GM21423 (cell line): ENCODE measurements at regions not wholly inside any gene's neighbourhood (a gene's known extent, or its start where the extent isn't known, plus 50 kb on each side); places are given as distances from the start of the nearest gene placed in this dataset.
A peak's percentile ranks its signal among the peaks of the same experiment; 100 is the strongest.
"Not testable (repeated sequence)": the region's sequence is repeated elsewhere in the genome, so short reads cannot be mapped to it uniquely, and the experiment has no call there.

Experiments
- ATAC-seq: cut with Tn5 transposase; IDR thresholded peaks from one replicate; pipeline ENCODE4 v1.9.1; 2021; ENCODE audit warnings: mild to moderate bottlenecking, moderate library complexity; ENCODE audit not compliant: unreplicated experiment

- no peak for ATAC-seq
Observed at GRCh38 chr6:119985952-119986736, 636.6 kb upstream of the MAN1A1 start.

GRCh38 chr6:119980802-119981201, 631.2 kb upstream of the MAN1A1 start:
- ATAC-seq, result no peak

GRCh38 chr6:119979862-119980261, 630.3 kb upstream of the MAN1A1 start:
- ATAC-seq, result no peak

GRCh38 chr6:119978274-119978889, 628.8 kb upstream of the MAN1A1 start:
- peak; percentile 58 for ATAC-seq

- ATAC-seq, result no peak
Observed at GRCh38 chr6:119974430-119975159, 625.0 kb upstream of the MAN1A1 start.

- ATAC-seq, result no peak
Observed at GRCh38 chr6:119966484-119966883, 616.9 kb upstream of the MAN1A1 start.

- no peak for ATAC-seq
Observed at GRCh38 chr6:119965900-119966299, 616.3 kb upstream of the MAN1A1 start.

GRCh38 chr6:119965008-119965407, 615.4 kb upstream of the MAN1A1 start:
- no peak for ATAC-seq

- no peak for ATAC-seq
Observed at GRCh38 chr6:119962505-119962904, 612.9 kb upstream of the MAN1A1 start.

GRCh38 chr6:119961450-119961849, 611.9 kb upstream of the MAN1A1 start:
- no peak for ATAC-seq

- ATAC-seq, result no peak
Observed at GRCh38 chr6:119960456-119960855, 610.9 kb upstream of the MAN1A1 start.

GRCh38 chr6:119960036-119960435, 610.5 kb upstream of the MAN1A1 start:
- ATAC-seq, result no peak

- ATAC-seq, result no peak
Observed at GRCh38 chr6:119957195-119957594, 607.6 kb upstream of the MAN1A1 start.

GRCh38 chr6:119952696-119953095, 603.1 kb upstream of the MAN1A1 start:
- ATAC-seq, result no peak

- no peak for ATAC-seq
Observed at GRCh38 chr6:119950681-119951080, 601.1 kb upstream of the MAN1A1 start.

- ATAC-seq, result no peak
Observed at GRCh38 chr6:119942078-119942752, 592.7 kb upstream of the MAN1A1 start.

- no peak for ATAC-seq
Observed at GRCh38 chr6:119938752-119939151, 589.2 kb upstream of the MAN1A1 start.

- ATAC-seq, result no peak
Observed at GRCh38 chr6:119934816-119935215, 585.3 kb upstream of the MAN1A1 start.

GRCh38 chr6:119929121-119929520, 579.6 kb upstream of the MAN1A1 start:
- no peak for ATAC-seq

GRCh38 chr6:119924888-119925287, 575.3 kb upstream of the MAN1A1 start:
- not testable (repeated sequence) for ATAC-seq

GRCh38 chr6:119922814-119923213, 573.3 kb upstream of the MAN1A1 start:
- ATAC-seq, result no peak
